ELR (cell line): ENCODE measurements at regions not wholly inside any gene's neighbourhood (a gene's known extent, or its start where the extent isn't known, plus 50 kb on each side); places are given as distances from the start of the nearest gene placed in this dataset.

Experiments
- DNase-seq: peaks from one replicate; pipeline ENCODE4 v3.0.0-alpha.2; 2015; ENCODE audit warnings: low read depth

GRCh38 chr16:55169780-55170179, 154.2 kb upstream of the IRX6 start:
- DNase-seq, result no peak

- DNase-seq, result no peak
Measured at GRCh38 chr16:55171241-55171640, 152.8 kb upstream of the IRX6 start.

- DNase-seq, result no peak
Measured at GRCh38 chr16:55175389-55175788, 148.6 kb upstream of the IRX6 start.

- DNase-seq, result no peak
Measured at GRCh38 chr16:55176901-55177300, 147.1 kb upstream of the IRX6 start.

- DNase-seq, result no peak
Measured at GRCh38 chr16:55179411-55179810, 144.6 kb upstream of the IRX6 start.

- no peak for DNase-seq
Measured at GRCh38 chr16:55179852-55180585, 144.0 kb upstream of the IRX6 start.

- no peak for DNase-seq
Measured at GRCh38 chr16:55184052-55184451, 140.0 kb upstream of the IRX6 start.

GRCh38 chr16:55184619-55185018, 139.4 kb upstream of the IRX6 start:
- no peak for DNase-seq

GRCh38 chr16:55189224-55189623, 134.8 kb upstream of the IRX6 start:
- no peak for DNase-seq

GRCh38 chr16:55189682-55190636, 134.0 kb upstream of the IRX6 start:
- DNase-seq, result no peak

- DNase-seq, result no peak
Measured at GRCh38 chr16:55192734-55193133, 131.3 kb upstream of the IRX6 start.

- DNase-seq, result no peak
Measured at GRCh38 chr16:55203570-55203969, 120.4 kb upstream of the IRX6 start.

- DNase-seq, result no peak
Measured at GRCh38 chr16:55204069-55204468, 119.9 kb upstream of the IRX6 start.

GRCh38 chr16:55204923-55205322, 119.1 kb upstream of the IRX6 start:
- DNase-seq, result no peak

- no peak for DNase-seq
Measured at GRCh38 chr16:55207693-55208428, 116.1 kb upstream of the IRX6 start.

GRCh38 chr16:55209626-55210025, 114.4 kb upstream of the IRX6 start:
- no peak for DNase-seq

- DNase-seq, result no peak
Measured at GRCh38 chr16:55212791-55213190, 111.2 kb upstream of the IRX6 start.

- no peak for DNase-seq
Measured at GRCh38 chr16:55214412-55214811, 109.6 kb upstream of the IRX6 start.

- no peak for DNase-seq
Measured at GRCh38 chr16:55214974-55215494, 109.0 kb upstream of the IRX6 start.

GRCh38 chr16:55217392-55217791, 106.6 kb upstream of the IRX6 start:
- DNase-seq, result no peak

- DNase-seq, result no peak
Measured at GRCh38 chr16:55221836-55222235, 102.2 kb upstream of the IRX6 start.

GRCh38 chr16:55222486-55222885, 101.5 kb upstream of the IRX6 start:
- no peak for DNase-seq
